BE2C (cell line): ENCODE measurements at regions not wholly inside any gene's neighbourhood (a gene's known extent, or its start where the extent isn't known, plus 50 kb on each side); places are given as distances from the start of the nearest gene placed in this dataset.

Experiments used
- DNase-seq: peaks from one replicate; pipeline ENCODE4 v3.0.0-alpha.2; 2020
- H3K27me3 ChIP-seq: fragments of 250-450 bp; sonication (Bioruptor Pico); 2 replicates; pipeline ENCODE4 v1.5.1; 2020; ENCODE audit warnings: mild to moderate bottlenecking
- H3K36me3 ChIP-seq: fragments of 250-450 bp; sonication (Bioruptor Pico); 2 replicates; pipeline ENCODE4 v1.5.1; 2020; ENCODE audit warnings: mild to moderate bottlenecking
- H3K4me1 ChIP-seq: fragments of 250-450 bp; sonication (Bioruptor Pico); 2 replicates; pipeline ENCODE4 v1.5.1; 2020
- H3K4me3 ChIP-seq: 2 replicates; pipeline ENCODE4 v1.5.1; 2011; ENCODE audit warnings: low read depth, low read length
- H3K9me3 ChIP-seq: fragments of 250-450 bp; sonication (Bioruptor Pico); 2 replicates; pipeline ENCODE4 v1.5.1; 2020
- TF ChIP-seq, protein P1 (sequence below): IDR thresholded peaks from 2 replicates; pipeline ENCODE4 v1.5.1; 2012; ENCODE audit warnings: mild to moderate bottlenecking, low read depth, low read length

DNA sequence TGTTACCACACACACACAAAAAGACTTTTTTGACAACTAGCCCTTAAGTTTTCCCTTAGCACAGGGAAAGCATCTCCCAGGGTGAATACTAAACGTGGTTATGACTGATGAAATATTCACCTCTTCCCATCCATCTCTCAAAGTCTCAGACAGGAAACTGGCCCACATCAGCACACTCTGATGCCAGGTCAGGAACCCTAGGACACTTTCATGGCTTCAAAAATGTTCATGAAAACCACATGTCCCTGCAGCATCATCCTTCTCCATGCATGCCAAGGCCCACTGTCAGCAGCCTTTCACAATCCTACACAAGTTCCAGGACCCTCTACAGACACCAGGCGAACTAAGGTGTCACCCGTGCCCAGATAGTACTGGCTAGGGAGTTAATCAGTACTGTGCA lies 68.7 kb downstream of the DNTTIP2 start:
- no peak for DNase-seq
- Histone ChIP-seq H3K4me3 (no peak overlapping the region), H3K4me1 (peaks cover 19% of the 10 kb centered on the region), H3K9me3 (no peaks in the 10 kb centered on the region), H3K27me3 (no peaks in the 10 kb centered on the region), H3K36me3 (no peaks in the 10 kb centered on the region)
- TF ChIP-seq, protein P1, sequence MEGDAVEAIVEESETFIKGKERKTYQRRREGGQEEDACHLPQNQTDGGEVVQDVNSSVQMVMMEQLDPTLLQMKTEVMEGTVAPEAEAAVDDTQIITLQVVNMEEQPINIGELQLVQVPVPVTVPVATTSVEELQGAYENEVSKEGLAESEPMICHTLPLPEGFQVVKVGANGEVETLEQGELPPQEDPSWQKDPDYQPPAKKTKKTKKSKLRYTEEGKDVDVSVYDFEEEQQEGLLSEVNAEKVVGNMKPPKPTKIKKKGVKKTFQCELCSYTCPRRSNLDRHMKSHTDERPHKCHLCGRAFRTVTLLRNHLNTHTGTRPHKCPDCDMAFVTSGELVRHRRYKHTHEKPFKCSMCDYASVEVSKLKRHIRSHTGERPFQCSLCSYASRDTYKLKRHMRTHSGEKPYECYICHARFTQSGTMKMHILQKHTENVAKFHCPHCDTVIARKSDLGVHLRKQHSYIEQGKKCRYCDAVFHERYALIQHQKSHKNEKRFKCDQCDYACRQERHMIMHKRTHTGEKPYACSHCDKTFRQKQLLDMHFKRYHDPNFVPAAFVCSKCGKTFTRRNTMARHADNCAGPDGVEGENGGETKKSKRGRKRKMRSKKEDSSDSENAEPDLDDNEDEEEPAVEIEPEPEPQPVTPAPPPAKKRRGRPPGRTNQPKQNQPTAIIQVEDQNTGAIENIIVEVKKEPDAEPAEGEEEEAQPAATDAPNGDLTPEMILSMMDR, result no peak

DNA sequence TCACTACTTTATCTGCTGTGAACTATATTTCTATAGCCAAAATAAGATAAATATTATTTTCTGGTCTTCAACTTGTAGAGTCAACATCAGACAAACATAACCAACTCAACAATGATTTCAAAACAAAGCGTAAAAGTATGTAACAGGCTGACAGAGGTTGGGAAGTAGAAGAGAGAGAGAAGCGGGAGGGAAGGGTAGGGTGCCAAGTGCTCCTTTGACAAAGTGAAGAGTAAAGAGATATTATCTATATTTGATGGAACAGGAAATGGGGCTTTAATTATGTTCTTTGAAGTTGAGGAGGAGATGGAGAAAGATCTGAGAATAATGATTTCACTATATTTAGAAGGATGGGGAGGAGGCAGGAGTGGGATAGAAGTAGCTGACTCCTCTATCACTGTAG lies 70.1 kb downstream of the DNTTIP2 start:
- Histone ChIP-seq H3K4me1 (peaks cover 7% of the 10 kb centered on the region), H3K4me3 (no peak overlapping the region), H3K27me3 (no peaks in the 10 kb centered on the region), H3K9me3 (no peaks in the 10 kb centered on the region), H3K36me3 (no peaks in the 10 kb centered on the region)
- TF ChIP-seq, protein P1, result no peak
- DNase-seq, result no peak

DNA sequence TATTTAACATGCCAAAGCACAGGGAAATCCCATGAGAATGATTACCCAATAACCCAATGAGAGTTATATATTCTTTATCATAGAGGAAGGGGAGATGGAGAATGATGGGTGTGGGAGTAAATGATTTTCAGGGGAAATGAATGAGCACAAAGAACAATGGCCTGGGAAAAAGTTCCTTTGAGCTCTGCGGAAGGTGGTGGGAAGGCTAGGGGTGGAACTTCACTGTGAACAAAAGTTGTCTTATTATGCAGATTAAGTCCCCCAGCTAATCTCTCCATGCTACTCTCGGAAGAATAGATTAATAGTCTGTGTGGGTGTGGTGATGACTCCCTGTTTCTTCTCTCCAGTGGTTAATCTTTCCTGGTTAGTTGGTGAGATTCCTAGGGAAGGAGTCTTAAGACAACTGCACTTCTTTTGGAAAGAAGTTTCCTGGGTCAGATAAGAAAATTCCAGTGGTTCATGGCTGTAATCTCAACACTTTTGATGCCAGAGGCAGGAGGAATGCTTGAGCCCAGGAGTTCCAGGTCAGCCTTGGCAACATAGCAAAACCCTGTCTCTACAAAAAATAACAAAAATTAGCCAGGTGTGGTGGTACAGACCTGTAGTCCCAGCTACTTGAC lies 71.6 kb downstream of the DNTTIP2 start:
- Histone ChIP-seq H3K36me3 (no peaks in the 10 kb centered on the region), H3K27me3 (no peaks in the 10 kb centered on the region), H3K9me3 (no peaks in the 10 kb centered on the region), H3K4me3 (no peak overlapping the region), H3K4me1 (no peaks in the 10 kb centered on the region; the same call in 1 of the 2 replicates)
- TF ChIP-seq, protein P1, result no peak
- DNase-seq, result no peak

DNA sequence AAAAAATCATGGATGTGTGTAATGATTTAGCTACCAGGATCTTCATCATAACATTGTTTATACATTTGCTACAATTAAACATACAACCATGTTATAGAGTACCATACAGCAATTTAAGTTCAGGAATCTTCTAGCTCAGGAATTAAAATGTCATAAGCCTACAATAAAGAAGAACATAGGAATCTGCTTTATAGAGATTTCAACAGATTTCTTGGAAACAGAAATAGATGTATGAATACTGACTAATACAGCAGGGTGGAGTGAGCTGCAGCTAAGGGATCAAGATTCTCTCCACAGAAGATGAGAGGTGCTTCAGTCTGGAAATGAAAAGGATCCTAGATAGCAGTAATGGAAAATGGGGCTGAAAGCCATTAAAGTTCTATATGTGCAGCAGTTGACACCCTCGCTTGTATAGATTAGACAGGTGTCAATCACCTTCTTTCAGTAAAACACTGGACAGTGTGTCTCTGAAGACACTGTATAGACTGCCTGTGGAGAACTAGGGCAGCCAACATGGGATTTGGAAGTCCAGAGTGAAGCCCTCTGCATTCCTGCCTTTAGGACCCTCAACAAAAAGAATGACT lies 73.9 kb downstream of the DNTTIP2 start:
- Histone ChIP-seq H3K9me3 (no peaks in the 10 kb centered on the region), H3K27me3 (no peaks in the 10 kb centered on the region), H3K4me3 (no peak overlapping the region), H3K36me3 (no peaks in the 10 kb centered on the region), H3K4me1 (no peaks in the 10 kb centered on the region; the same call in 1 of the 2 replicates)
- DNase-seq, result no peak
- TF ChIP-seq, protein P1, result no peak

DNA sequence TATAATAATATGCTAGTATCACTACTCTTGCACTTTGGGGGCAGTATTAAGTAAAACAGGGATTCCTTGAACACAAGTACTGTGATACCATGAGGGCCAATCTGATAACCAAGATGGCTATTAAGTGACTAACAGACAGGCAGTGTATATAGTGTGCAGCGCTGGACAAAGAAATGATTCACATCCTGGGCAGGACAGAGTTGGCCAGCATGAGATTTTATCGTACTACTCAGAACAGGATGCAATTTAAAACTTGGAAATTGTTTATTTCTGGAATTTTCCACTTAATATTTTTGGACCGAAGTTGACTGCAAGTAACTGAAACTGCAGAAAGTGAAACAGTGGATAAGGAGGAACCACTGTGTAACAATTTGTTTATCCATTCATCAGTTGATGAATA lies 74.6 kb downstream of the DNTTIP2 start:
- Histone ChIP-seq H3K36me3 (no peaks in the 10 kb centered on the region), H3K4me3 (no peak overlapping the region), H3K4me1 (no peaks in the 10 kb centered on the region; the same call in 1 of the 2 replicates)

DNA sequence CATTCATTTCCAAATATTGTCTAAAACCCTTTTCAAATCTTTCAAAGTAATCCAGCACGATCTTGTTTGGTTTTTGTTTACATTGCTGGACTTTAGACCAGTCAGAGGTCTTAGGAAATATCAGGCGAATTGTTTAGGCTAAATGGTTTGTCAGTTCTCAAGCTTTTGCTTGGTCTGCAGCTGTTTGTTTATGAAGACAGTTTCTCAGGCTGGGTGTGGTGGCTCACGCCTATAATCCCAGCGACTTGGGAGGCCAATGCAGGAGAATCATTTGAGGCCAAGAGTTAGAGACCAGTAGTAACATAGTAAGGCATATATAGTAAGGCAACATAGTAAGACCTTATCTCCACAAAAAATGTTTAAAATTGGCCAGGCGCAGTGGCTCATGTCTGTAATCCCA lies 77.5 kb downstream of the DNTTIP2 start:
- Histone ChIP-seq H3K27me3 (no peaks in the 10 kb centered on the region), H3K4me3 (no peak overlapping the region), H3K4me1 (no peaks in the 10 kb centered on the region; the same call in 1 of the 2 replicates), H3K36me3 (no peaks in the 10 kb centered on the region), H3K9me3 (no peaks in the 10 kb centered on the region)
- no peak for DNase-seq
- TF ChIP-seq, protein P1, result no peak

More for the DNA sequence above, 74.6 kb downstream of the DNTTIP2 start:
- Histone ChIP-seq H3K9me3 (no peaks in the 10 kb centered on the region), H3K27me3 (no peaks in the 10 kb centered on the region)
- TF ChIP-seq, protein P1, result no peak
- DNase-seq, result peak; percentile 18
